ENCODE measurements at regions not wholly inside any gene's neighbourhood (a gene's known extent, or its start where the extent isn't known, plus 50 kb on each side); places are given as distances from the start of the nearest gene placed in this dataset.

DNA sequence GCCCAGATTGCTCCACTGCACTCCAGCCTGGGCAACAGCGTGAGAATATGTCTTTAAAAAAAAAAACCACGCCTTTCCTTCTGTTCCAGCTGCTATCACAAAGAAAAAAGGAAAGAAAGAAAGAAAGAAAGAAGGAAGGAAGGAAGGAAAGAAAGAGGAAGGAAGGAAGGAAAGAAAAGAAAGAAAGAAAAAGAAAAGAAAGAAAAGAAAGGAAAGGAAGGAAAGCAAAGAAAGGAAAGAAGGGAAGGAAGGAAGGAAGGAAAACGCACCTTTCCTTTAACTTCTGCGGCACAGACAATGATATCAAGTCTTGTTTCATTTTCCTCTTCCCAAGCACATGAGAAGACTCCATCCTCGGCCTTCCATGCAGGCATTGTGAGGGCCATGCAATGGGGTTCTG is 107.4 kb upstream of the NOCT start:
- peaks cover 13% of the 10 kb centered on the region for H3K4me1 Mint-ChIP-seq (ENCODE audit: low read depth, unreplicated experiment)
- DNase-seq, result no peak
- H3K27ac Mint-ChIP-seq (ENCODE audit: unreplicated experiment), result no peak overlapping the region
- BruUV-seq (replicated peaks), result no TSS peak
- H3K36me3 Mint-ChIP-seq (ENCODE audit: insufficient read depth, unreplicated experiment), result no peaks in the 10 kb centered on the region
- H3K27me3 Mint-ChIP-seq (ENCODE audit: unreplicated experiment), result no peaks in the 10 kb centered on the region
- CTCF ChIA-PET, result interaction anchor here (1.3 kb wide), 1 partner anchor 37 kb away, joined by 3 read pairs; no protein-coding TSS in a partner anchor
- intact Hi-C loops (cut with micrococcal nuclease; ENCODE audit: unreplicated experiment), result no loop called here
- TF ChIP-seq CTCF (IDR thresholded peaks at IDR 0.05; ENCODE audit: unreplicated experiment), result no peak
- no peaks in the 10 kb centered on the region for H3K9me3 Mint-ChIP-seq (ENCODE audit: low read depth, unreplicated experiment)
- no peak overlapping the region for H3K4me3 Mint-ChIP-seq (ENCODE audit: low read depth, unreplicated experiment)

DNA sequence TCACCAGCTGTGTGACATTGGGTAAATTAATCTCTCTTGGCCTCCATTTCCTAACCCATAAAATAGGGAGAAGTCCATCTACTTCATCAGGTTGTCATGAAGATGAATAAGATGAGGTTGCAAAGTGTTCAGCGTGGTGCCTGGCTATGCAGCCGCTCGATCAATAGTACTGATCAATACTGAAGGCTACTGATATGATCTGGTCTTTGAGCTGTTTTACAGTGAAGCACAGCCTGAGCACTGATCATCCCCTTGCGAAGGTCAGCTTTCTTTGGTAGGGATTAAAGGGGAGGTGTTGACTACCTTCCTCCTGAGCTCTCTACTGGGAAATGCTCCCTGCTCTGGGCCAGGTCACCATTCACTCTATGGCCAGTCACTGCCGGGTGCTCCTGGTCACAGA is 108.4 kb upstream of the NOCT start:
- H3K9me3 Mint-ChIP-seq (ENCODE audit: low read depth, unreplicated experiment), result no peaks in the 10 kb centered on the region
- TF ChIP-seq CTCF (IDR thresholded peaks at IDR 0.05; ENCODE audit: unreplicated experiment), result no peak
- BruUV-seq (replicated peaks), result no TSS peak
- peaks cover 13% of the 10 kb centered on the region for H3K4me1 Mint-ChIP-seq (ENCODE audit: low read depth, unreplicated experiment)
- no peaks in the 10 kb centered on the region for H3K27me3 Mint-ChIP-seq (ENCODE audit: unreplicated experiment)
- H3K4me3 Mint-ChIP-seq (ENCODE audit: low read depth, unreplicated experiment), result no peak overlapping the region
- CTCF ChIA-PET, result no interaction called here
- H3K36me3 Mint-ChIP-seq (ENCODE audit: insufficient read depth, unreplicated experiment), result no peaks in the 10 kb centered on the region
- intact Hi-C loops (cut with micrococcal nuclease; ENCODE audit: unreplicated experiment), result no loop called here
- no peak overlapping the region for H3K27ac Mint-ChIP-seq (ENCODE audit: unreplicated experiment)
- DNase-seq, result no peak

DNA sequence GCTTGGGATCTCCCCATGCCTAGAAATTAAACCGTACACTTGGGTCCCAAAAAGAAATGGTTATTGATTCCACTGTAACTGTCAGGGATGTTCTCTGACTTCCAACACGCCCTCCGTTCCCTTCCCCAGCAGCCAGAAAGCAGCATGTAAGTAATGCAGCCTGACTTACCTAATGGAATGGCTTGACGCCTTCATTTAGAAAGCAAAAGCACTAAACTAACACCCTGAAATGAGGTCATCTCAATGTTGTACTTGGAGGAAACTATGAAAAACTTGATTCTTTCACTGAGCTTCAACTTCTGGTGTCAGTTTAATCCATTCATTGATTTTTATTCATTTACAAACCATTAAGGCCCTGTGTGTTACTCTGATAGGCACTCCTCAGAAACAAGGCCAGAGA is 110.8 kb upstream of the NOCT start:
- no peak for TF ChIP-seq CTCF (IDR thresholded peaks at IDR 0.05; ENCODE audit: unreplicated experiment)
- intact Hi-C loops (cut with micrococcal nuclease; ENCODE audit: unreplicated experiment), result no loop called here
- Mint-ChIP-seq H3K9me3 (ENCODE audit: low read depth, unreplicated experiment) (no peaks in the 10 kb centered on the region), H3K4me3 (ENCODE audit: low read depth, unreplicated experiment) (no peak overlapping the region), H3K36me3 (ENCODE audit: insufficient read depth, unreplicated experiment) (no peaks in the 10 kb centered on the region), H3K27me3 (ENCODE audit: unreplicated experiment) (no peaks in the 10 kb centered on the region), H3K4me1 (ENCODE audit: low read depth, unreplicated experiment) (no peaks in the 10 kb centered on the region), H3K27ac (ENCODE audit: unreplicated experiment) (no peak overlapping the region)
- CTCF ChIA-PET, result no interaction called here
- no TSS peak for BruUV-seq (replicated peaks)
- DNase-seq, result no peak

DNA sequence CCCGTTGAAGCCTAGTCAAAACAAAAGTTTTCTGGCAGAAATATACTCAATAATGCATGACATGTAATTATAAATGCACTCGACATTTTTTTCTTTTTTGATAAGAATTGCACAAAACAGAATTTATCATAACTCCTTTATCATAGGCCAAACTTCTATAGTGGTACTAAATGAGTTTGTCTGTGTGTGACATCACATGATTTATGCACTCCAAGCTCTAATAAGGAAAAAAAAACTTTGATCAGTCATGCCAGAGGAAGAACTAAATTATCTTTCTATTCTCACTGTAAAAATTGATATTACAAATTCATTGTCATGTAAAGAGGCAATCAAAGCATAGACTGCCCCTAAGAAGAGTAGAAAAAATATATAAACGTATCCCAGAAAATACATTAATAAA is 112.4 kb upstream of the NOCT start:
- CTCF ChIA-PET, result no interaction called here
- no peaks in the 10 kb centered on the region for H3K36me3 Mint-ChIP-seq (ENCODE audit: insufficient read depth, unreplicated experiment)
- intact Hi-C loops (cut with micrococcal nuclease; ENCODE audit: unreplicated experiment), result no loop called here
- BruUV-seq (replicated peaks), result no TSS peak
- H3K27me3 Mint-ChIP-seq (ENCODE audit: unreplicated experiment), result no peaks in the 10 kb centered on the region
- TF ChIP-seq CTCF (IDR thresholded peaks at IDR 0.05; ENCODE audit: unreplicated experiment), result no peak
- no peak overlapping the region for H3K4me3 Mint-ChIP-seq (ENCODE audit: low read depth, unreplicated experiment)
- no peaks in the 10 kb centered on the region for H3K4me1 Mint-ChIP-seq (ENCODE audit: low read depth, unreplicated experiment)
- H3K9me3 Mint-ChIP-seq (ENCODE audit: low read depth, unreplicated experiment), result no peaks in the 10 kb centered on the region
- DNase-seq, result no peak
- no peak overlapping the region for H3K27ac Mint-ChIP-seq (ENCODE audit: unreplicated experiment)

- BruUV-seq (replicated peaks), result no TSS peak
- Mint-ChIP-seq H3K36me3 (ENCODE audit: insufficient read depth, unreplicated experiment) (no peaks in the 10 kb centered on the region), H3K4me3 (ENCODE audit: low read depth, unreplicated experiment) (no peak overlapping the region), H3K27ac (ENCODE audit: unreplicated experiment) (no peak overlapping the region), H3K9me3 (ENCODE audit: low read depth, unreplicated experiment) (no peaks in the 10 kb centered on the region), H3K27me3 (ENCODE audit: unreplicated experiment) (no peaks in the 10 kb centered on the region), H3K4me1 (ENCODE audit: low read depth, unreplicated experiment) (no peaks in the 10 kb centered on the region)
- CTCF ChIA-PET, result no interaction called here
- no peak for TF ChIP-seq CTCF (IDR thresholded peaks at IDR 0.05; ENCODE audit: unreplicated experiment)
- DNase-seq, result no peak
- intact Hi-C loops (cut with micrococcal nuclease; ENCODE audit: unreplicated experiment), result no loop called here
Observed at GRCh38 chr4:138902705-138903104, 112.9 kb upstream of the NOCT start.

All from Calu3 (cell line).